IPS DF 6.9 (cell line): ENCODE measurements at regions not wholly inside any gene's neighbourhood (a gene's known extent, or its start where the extent isn't known, plus 50 kb on each side); places are given as distances from the start of the nearest gene placed in this dataset.

Experiments
- DNase-seq: peaks from one replicate; pipeline ENCODE4 v3.0.0-alpha.2; 2013; ENCODE audit warnings: low read depth, low spot score
- H3K27ac ChIP-seq: one replicate; pipeline ENCODE4 v1.5.1; 2013; ENCODE audit warnings: low read length, control low read depth
- H3K27me3 ChIP-seq: 2 replicates; pipeline ENCODE4 v1.6.1; 2013; ENCODE audit warnings: mild to moderate bottlenecking, low read length; ENCODE audit not compliant: control insufficient read depth, insufficient read depth
- H3K36me3 ChIP-seq: 2 replicates; pipeline ENCODE4 v1.6.1; 2013; ENCODE audit warnings: low read length; ENCODE audit not compliant: control insufficient read depth, insufficient read depth
- H3K4me1 ChIP-seq: 2 replicates; pipeline ENCODE4 v1.6.1; 2013; ENCODE audit warnings: low read length; ENCODE audit not compliant: control insufficient read depth, insufficient read depth
- H3K4me3 ChIP-seq: 2 replicates; pipeline ENCODE4 v1.5.1; 2013; ENCODE audit warnings: mild to moderate bottlenecking, low read length
- H3K9me3 ChIP-seq: 2 replicates; pipeline ENCODE4 v1.6.1; 2013; ENCODE audit warnings: low read length, inconsistent platforms; ENCODE audit not compliant: control insufficient read depth, insufficient read depth
- WGBS: extraction: QIAGEN DNeasy Blood & Tissue Kit; methylation state at CpG from one replicate; pipeline ENCODE4 v1.1.7; 2013; ENCODE audit warnings: mixed read lengths, missing lambda C conversion rate; ENCODE audit not compliant: insufficient read length, insufficient coverage; 5-methylcytosine and 5-hydroxymethylcytosine counted together

DNA sequence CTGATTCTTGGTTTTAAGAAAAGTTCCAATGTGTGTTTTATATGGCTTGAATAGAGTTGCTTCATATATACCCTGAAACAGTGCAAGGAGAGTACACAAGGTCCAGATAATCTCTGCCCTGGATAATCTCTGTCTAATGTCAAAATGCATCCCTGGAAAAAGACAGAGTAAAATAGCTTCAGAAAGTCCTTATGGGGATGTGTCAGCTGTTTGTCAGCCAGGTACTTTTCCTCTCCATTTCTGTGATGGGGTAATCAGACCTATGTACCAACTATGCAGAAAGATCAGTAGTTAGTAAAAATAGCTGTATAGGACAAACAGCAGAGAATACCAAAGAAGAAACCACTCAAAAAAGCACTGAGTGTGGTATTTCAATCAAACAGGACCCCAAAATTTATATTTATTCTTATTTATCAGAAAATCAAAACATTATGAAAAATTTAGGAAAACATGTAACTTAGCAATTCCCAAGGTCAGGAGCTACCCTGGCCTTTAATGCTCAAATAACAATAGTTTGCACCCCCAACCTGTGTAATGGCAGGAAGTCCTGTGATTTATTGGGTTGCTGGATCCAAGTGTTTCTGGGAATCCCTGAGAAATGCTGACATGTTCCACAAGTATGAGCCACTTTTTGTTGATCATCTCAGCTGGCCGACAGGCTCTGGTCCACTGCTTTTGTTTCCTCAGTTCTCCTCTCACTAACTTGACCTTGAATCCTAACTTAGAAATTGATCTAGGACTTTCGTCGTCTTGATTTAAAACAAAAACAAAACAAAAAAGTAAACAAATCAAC is 69.6 kb downstream of the MDH1 start:
- DNase-seq = no peak
- H3K4me3 ChIP-seq = no peak overlapping the region

DNA sequence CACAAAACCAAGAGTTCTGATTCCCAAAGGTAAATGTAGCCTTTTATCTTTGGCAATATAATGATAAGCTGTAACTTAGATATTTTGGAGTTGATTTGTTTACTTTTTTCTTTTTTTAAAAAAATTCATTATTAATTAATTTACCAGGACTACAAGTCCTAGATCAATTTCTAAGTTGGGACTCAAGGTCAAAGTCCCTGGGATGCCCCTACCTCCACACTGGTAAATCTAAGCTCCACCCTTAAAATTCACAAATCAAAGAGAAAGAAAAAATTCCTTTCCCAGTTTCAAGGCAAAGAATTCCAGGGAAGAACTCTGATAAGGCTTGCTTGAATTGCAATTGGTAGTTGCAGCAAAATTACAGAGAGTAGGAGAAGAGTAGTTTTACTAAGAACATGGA is 71.3 kb downstream of the MDH1 start:
- no peaks in the 10 kb centered on the region; the same call in 1 of the 2 replicates for H3K4me1 ChIP-seq

More for the DNA sequence above, 69.6 kb downstream of the MDH1 start:
- no CpG with 5 or more reads among the region's 3 CpGs for WGBS
- Histone ChIP-seq H3K9me3 (no peaks in the 10 kb centered on the region), H3K4me1 (no peaks in the 10 kb centered on the region; the same call in 1 of the 2 replicates), H3K27ac (no peak overlapping the region), H3K27me3 (no peaks in the 10 kb centered on the region), H3K36me3 (no peaks in the 10 kb centered on the region)

DNA sequence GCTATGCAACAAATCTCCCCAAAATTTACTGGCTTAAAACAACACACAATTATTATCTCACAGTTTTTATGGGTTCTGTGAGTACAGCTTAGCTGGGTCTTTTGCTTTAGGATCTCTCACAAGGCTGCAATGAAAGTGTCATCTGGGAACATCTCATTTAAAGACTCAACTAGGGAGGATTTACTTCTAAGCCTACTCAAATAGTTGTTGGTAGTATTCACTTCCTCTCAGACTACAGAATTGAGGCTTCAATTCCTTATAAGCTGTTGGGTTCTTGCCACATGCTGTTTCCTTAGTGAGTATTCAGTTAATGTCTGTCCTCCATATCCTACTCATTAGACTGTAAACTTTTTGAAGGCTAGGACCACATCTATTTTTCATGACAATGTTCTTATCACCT is 72.3 kb downstream of the MDH1 start:
- no peaks in the 10 kb centered on the region for H3K36me3 ChIP-seq
- no peak overlapping the region for H3K27ac ChIP-seq
- H3K9me3 ChIP-seq = no peaks in the 10 kb centered on the region; the same call in 1 of the 2 replicates
- no peak overlapping the region for H3K4me3 ChIP-seq
- DNase-seq = no peak
- no peaks in the 10 kb centered on the region for H3K27me3 ChIP-seq
- no peaks in the 10 kb centered on the region; the same call in 1 of the 2 replicates for H3K4me1 ChIP-seq

More for the DNA sequence above, 71.3 kb downstream of the MDH1 start:
- no peak overlapping the region for H3K27ac ChIP-seq
- H3K4me3 ChIP-seq = no peak overlapping the region
- no peaks in the 10 kb centered on the region for H3K27me3 ChIP-seq
- no peaks in the 10 kb centered on the region; the same call in 1 of the 2 replicates for H3K9me3 ChIP-seq
- DNase-seq = no peak
- H3K36me3 ChIP-seq = no peaks in the 10 kb centered on the region

DNA sequence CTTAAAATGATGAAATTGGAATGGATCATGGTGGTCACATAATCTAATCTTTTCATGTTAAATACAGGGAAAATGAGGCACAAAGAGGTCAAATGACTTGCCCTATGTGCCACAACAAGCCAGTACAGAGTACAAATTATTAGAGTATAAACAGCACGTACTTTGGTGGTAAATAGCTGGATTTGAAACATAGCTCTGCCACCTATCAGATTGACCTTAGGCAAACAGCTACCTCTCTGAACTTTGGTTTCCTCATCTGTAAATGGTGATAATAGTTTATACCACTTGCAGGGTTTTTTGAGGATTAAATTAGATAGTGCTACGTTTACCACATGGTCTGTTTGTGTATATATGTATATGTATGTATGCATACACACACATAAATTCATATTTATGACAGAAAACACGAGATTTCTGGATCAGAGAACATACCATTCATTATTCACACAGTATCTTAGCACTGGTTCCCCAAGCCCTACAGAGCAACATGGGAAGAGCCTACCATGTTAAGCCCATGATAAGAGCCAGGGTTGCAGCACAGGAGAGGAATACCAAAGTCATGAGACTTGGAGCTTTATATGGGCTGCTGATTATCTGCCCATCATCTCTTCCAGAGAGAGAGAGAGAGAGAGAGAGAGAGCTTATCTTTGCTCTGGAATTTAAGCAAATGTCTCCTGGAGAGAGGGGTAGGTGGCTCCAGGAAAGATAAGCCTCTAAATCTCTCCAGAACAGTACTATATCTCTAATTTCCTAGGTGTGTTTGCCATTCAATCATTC is 73.5 kb downstream of the MDH1 start:
- WGBS = no CpG with 5 or more reads among the region's 3 CpGs
- H3K36me3 ChIP-seq = no peaks in the 10 kb centered on the region
- H3K4me1 ChIP-seq = peaks cover 1% of the 10 kb centered on the region; the same call in 1 of the 2 replicates
- H3K27ac ChIP-seq = no peak overlapping the region
- H3K4me3 ChIP-seq = no peak overlapping the region
- DNase-seq = no peak
- H3K27me3 ChIP-seq = no peaks in the 10 kb centered on the region
- no peaks in the 10 kb centered on the region; the same call in 1 of the 2 replicates for H3K9me3 ChIP-seq

DNA sequence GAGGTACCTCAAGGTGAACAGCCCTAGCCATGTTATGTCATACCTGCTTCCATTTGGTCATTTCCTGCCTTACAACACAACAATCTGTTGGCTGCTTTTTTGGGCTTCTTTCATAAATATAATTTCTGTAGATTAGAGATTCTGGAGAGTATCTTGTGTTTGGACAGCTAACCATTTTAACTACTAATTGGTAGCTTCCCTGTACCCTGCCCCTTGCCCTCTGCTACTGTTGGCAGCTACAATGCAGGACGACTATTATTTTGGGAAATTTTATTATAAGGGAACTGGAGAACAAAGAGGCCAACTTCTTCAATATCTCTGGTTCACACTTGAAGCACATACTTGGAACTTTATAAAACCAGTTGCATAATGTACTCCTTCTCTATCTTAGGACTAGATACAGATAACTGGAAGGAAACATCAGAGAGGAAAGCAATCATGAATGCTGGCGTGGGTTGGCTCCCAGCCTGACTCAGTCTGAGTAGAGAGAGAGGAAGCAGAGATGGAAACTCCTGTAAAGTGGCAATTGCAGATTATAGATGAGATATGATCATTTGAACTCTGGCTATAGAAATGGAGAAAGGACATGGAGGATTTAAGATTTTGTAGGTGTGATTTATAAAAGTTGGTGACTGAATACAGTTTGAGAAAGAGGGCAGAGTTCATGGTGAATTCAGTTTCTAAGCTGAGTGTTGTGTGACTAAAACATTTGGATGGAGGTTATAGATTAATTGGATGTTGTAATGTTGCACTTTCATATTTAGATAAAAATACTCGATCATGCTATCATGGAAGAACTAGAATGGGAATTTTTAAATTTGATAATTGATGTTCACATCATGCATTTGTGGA is 74.5 kb downstream of the MDH1 start:
- WGBS = 100% methylated on average over 1 of the region's 3 CpGs
- no peak overlapping the region for H3K27ac ChIP-seq
- peaks cover 2% of the 10 kb centered on the region; the same call in 1 of the 2 replicates for H3K4me1 ChIP-seq
- H3K27me3 ChIP-seq = no peaks in the 10 kb centered on the region
- H3K9me3 ChIP-seq = no peaks in the 10 kb centered on the region; the same call in 1 of the 2 replicates
- no peak for DNase-seq
- no peaks in the 10 kb centered on the region for H3K36me3 ChIP-seq
- no peak overlapping the region for H3K4me3 ChIP-seq

DNA sequence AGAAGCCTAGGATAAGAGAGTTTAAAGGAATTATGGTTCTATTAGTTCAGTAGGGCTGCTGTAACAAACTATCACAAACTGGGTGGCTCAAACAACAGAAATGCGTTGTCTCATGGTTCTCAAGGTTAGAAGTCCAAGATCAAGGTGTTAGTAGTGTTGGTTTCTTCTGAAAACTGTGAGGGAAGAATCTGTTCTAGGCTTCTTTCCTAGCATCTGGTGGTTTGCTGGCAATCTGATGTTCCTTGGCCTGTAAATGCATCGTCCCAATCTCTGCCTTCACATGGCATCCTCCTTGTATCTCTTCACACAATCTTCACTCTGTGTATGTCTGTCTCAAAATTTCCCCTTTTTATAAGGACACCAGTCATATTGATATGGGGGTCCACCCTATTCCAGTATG is 76.3 kb downstream of the MDH1 start:
- no CpG with 5 or more reads among the region's 2 CpGs for WGBS
- H3K27ac ChIP-seq = no peak overlapping the region
- no peaks in the 10 kb centered on the region for H3K27me3 ChIP-seq
- DNase-seq = no peak
- H3K9me3 ChIP-seq = no peaks in the 10 kb centered on the region; the same call in 1 of the 2 replicates
- H3K36me3 ChIP-seq = no peaks in the 10 kb centered on the region
- H3K4me1 ChIP-seq = peaks cover 2% of the 10 kb centered on the region; the same call in 1 of the 2 replicates
- no peak overlapping the region for H3K4me3 ChIP-seq

DNA sequence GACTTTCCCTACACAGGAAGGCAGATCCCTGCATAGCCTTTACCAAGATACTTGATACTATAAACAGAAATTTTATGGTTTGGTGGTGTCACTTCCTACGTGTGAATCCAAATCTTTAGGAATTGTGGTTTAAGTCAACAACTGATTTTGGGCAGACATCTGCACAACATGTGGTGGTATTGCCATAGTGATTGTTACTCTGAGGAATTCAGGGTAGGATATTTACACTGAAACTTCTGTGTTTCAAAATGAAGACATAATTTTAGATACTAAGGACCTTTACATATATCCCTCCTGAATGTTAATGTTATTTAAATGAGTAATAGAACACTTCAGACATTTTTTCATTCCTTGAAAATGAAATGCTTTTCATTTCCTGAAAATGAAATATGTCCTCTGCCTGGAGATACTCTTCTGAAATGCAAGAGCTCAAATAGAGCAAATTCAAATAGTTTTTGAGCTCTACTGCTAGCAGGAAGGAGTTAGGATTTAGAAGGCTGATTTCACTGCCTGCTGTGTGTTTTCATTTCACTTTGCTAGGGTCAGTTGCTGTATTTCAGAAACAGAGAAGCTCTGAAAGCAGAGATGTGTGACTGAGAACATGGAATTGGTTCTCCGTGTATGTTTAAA is 77.2 kb downstream of the MDH1 start:
- no peak for DNase-seq
- H3K4me1 ChIP-seq = peaks cover 2% of the 10 kb centered on the region; the same call in 1 of the 2 replicates
- H3K4me3 ChIP-seq = no peak overlapping the region
- no peaks in the 10 kb centered on the region; the same call in 1 of the 2 replicates for H3K9me3 ChIP-seq
- no CpG with 5 or more reads among the region's 2 CpGs for WGBS
- H3K36me3 ChIP-seq = no peaks in the 10 kb centered on the region
- H3K27me3 ChIP-seq = no peaks in the 10 kb centered on the region
- no peak overlapping the region for H3K27ac ChIP-seq

DNA sequence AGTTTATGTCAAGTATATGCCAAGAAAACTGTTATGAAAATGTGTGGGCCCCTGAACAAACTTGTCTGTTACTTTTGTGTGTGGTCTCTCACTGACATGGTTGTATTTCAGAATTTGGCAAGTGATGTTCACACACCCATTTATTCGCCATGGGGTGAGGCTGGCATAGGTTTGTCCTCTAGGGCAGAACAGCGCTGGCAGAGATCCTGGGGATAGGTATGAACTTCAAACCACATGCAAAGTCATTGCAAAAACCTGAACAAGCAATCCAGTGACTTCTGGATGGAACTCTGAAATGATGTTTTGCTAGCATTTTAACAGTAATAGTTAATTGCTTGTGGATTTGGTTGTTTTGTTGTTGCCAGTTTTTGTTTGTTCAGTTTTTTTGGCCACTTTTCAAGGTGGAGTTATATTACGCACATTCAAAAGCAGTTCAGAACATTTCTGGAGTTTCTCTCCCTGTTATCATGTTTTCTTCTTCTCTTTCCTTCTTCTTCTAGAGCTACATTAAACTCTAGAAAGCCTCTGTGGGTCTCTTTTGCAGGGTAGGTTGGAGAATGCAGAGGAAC is 78.5 kb downstream of the MDH1 start:
- Histone ChIP-seq H3K27me3 (no peaks in the 10 kb centered on the region), H3K36me3 (no peaks in the 10 kb centered on the region), H3K4me3 (no peak overlapping the region), H3K4me1 (peaks cover 2% of the 10 kb centered on the region; the same call in 1 of the 2 replicates), H3K27ac (no peak overlapping the region), H3K9me3 (no peaks in the 10 kb centered on the region; the same call in 1 of the 2 replicates)
- no CpG with 5 or more reads among the region's 3 CpGs for WGBS
- DNase-seq = no peak

DNA sequence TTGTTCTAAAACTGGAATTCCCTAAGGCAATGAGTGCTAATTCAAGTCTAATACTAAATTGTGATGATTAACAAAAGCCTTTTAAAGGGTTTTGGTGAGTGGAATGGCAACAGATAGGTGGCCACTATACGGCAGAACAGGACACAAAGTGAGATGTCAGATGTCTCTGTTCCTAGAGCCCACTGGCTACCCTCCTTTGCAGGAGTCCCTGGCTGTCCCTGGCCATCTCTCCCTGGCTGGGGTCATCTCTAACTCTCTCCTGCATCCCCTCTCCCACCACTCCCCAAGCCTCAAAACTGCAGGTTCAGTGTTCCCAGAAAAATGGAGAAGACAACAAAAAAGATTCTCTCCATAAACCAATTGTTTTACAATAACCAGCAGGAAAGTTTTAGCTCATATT is 79.2 kb downstream of the MDH1 start:
- Histone ChIP-seq H3K36me3 (no peaks in the 10 kb centered on the region), H3K4me1 (peaks cover 2% of the 10 kb centered on the region; the same call in 1 of the 2 replicates), H3K27ac (no peak overlapping the region), H3K9me3 (no peaks in the 10 kb centered on the region; the same call in 1 of the 2 replicates), H3K27me3 (no peaks in the 10 kb centered on the region), H3K4me3 (no peak overlapping the region)
- WGBS = no CpG with 5 or more reads among the region's 1 CpG
- DNase-seq = no peak
